AG10803 (cell line): ENCODE measurements at regions not wholly inside any gene's neighbourhood (a gene's known extent, or its start where the extent isn't known, plus 50 kb on each side); places are given as distances from the start of the nearest gene placed in this dataset.

Experiments used
- DNase-seq: peaks from one replicate; pipeline ENCODE4 v3.0.0; 2010; ENCODE audit warnings: low read depth
- H3K4me3 ChIP-seq: 2 replicates; pipeline ENCODE4 v1.5.1; 2011; ENCODE audit warnings: mild to moderate bottlenecking, low read length, control low read depth
- CTCF ChIP-seq: conservative IDR thresholded peaks from 2 replicates; pipeline ENCODE4 v1.5.1; 2011; ENCODE audit warnings: mild to moderate bottlenecking, low read length, control low read depth, inconsistent platforms

DNA sequence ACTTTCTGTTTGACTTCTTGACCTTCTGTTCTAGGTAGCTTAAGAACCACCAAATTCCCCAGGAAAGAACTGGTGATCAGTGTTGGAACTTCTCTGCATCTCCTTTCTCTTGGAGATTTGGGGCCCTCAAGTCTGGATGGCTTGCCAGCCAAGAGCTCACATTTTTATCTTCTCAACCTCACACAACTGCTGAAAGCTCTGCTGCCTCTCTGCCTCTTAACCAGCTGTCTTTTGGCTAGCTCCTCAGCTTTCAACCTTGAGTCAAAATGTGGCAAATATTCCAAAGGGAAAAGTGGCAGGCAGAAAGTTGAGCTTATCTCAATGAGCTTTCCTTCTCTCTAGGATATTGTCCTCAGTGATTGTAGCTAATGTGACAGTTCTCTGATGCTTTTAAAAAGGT, 89.2 kb upstream of the CCDC190 start:
- H3K4me3 ChIP-seq: no peak overlapping the region
- no peak for DNase-seq
- TF ChIP-seq CTCF: no peak

GRCh38 chr1:162946701-162947100, 85.7 kb upstream of the CCDC190 start:
- no peak for DNase-seq
- H3K4me3 ChIP-seq: no peak overlapping the region
- TF ChIP-seq CTCF: no peak

DNA sequence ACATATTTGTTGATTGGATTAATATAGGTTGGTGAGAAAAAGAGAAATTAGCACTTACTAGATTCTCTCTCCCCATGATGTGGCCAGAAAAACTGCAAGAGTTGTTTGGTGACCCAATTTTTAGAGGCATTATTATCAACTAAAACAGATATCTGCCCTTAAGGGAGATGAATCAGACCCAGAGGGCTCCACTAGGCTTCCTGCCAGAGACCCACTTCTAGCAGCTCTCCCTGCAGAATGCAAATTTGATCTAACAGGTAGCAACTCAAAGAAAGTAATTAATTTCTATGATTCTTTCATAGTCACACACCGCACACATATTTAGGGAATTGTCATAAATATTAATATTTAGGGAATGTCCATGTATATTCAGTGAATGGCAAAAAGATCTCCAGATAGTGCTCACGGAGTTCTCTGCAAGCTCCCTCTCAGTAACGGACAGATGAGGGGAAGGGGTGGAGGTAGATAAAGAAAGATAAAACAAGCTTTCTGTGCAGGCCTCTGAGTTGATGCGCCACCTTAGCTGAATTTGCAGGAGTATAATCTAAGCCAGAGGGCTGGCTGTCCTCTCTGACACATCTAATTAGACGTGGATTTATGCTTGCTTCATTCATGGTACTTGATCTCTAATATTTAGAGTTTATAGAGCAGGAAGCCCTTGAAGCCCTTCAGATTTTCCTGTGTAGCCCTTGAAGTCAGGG, 84.1 kb upstream of the CCDC190 start:
- TF ChIP-seq CTCF: no peak
- no peak for DNase-seq

GRCh38 chr1:162943622-162944021, 82.6 kb upstream of the CCDC190 start:
- no peak for TF ChIP-seq CTCF
- H3K4me3 ChIP-seq: no peak overlapping the region
- peak; percentile 49 for DNase-seq

More for the DNA sequence above, 84.1 kb upstream of the CCDC190 start:
- H3K4me3 ChIP-seq: no peak overlapping the region

GRCh38 chr1:162942916-162943559, 82.1 kb upstream of the CCDC190 start:
- no peak for TF ChIP-seq CTCF
- H3K4me3 ChIP-seq: no peak overlapping the region
- DNase-seq: peak; percentile 28

- no peak for TF ChIP-seq CTCF
- no peak for DNase-seq
- H3K4me3 ChIP-seq: no peak overlapping the region
Measured at GRCh38 chr1:162941024-162941423, 80.0 kb upstream of the CCDC190 start.

- H3K4me3 ChIP-seq: no peak overlapping the region
- no peak for DNase-seq
- TF ChIP-seq CTCF: peak; percentile 31
Measured at GRCh38 chr1:162939035-162939434, 78.1 kb upstream of the CCDC190 start.
